Left ventricle myocardium inferior (tissue), 1 donor: ENCODE measurements at regions not wholly inside any gene's neighbourhood (a gene's known extent, or its start where the extent isn't known, plus 50 kb on each side); places are given as distances from the start of the nearest gene placed in this dataset.
"Not testable (repeated sequence)": the region's sequence is repeated elsewhere in the genome, so short reads cannot be mapped to it uniquely, and the experiment has no call there.

Experiments
- DNase-seq: peaks from one replicate; pipeline ENCODE4 v3.0.0-alpha.2; 2020
- H3K27ac ChIP-seq: fragments of 200-600 bp; replicated peaks from 2 replicates; pipeline ENCODE4 v1.8.0; 2021
- H3K27me3 ChIP-seq: fragments of 200-600 bp; 2 replicates; pipeline ENCODE4 v1.8.0; 2021; ENCODE audit warnings: low read depth
- H3K36me3 ChIP-seq: fragments of 200-600 bp; 2 replicates; pipeline ENCODE4 v1.8.0; 2021
- H3K4me1 ChIP-seq: fragments of 200-600 bp; 2 replicates; pipeline ENCODE4 v1.8.0; 2021
- H3K4me3 ChIP-seq: fragments of 200-600 bp; 2 replicates; pipeline ENCODE4 v1.8.0; 2021; ENCODE audit warnings: mild to moderate bottlenecking, moderate library complexity
- H3K9me3 ChIP-seq: fragments of 200-600 bp; replicated peaks from 2 replicates; pipeline ENCODE4 v1.8.0; 2021
- CTCF ChIP-seq: fragments of 200-600 bp; IDR thresholded peaks from 2 replicates; pipeline ENCODE4 v1.8.0; 2021; ENCODE audit warnings: antibody characterized with exemption, mild to moderate bottlenecking, borderline replicate concordance
- intact Hi-C: fragments of 100-400 bp; cut with micrococcal nuclease; formaldehyde crosslinking; loops from one replicate; pipeline ENCODE4 v1.11.0; 2022
- donor health status: DM: no; HTN: yes; CAD: no; lungs with severe emphysema.

GRCh38 chr7:149561072-149561471 is 63.5 kb upstream of the ZNF746 start:
- no peak for TF ChIP-seq CTCF
- peaks cover 8% of the 10 kb centered on the region for H3K9me3 ChIP-seq
- H3K36me3 ChIP-seq = peaks cover 20% of the 10 kb centered on the region
- intact Hi-C loops = no loop called here
- no peak overlapping the region for H3K27ac ChIP-seq
- H3K27me3 ChIP-seq = no peaks in the 10 kb centered on the region
- DNase-seq = no peak
- H3K4me1 ChIP-seq = peaks cover 44% of the 10 kb centered on the region
- no peak overlapping the region for H3K4me3 ChIP-seq

GRCh38 chr7:149559711-149560110 is 62.1 kb upstream of the ZNF746 start:
- no peak for DNase-seq
- Histone ChIP-seq H3K4me3 (no peak overlapping the region), H3K36me3 (peaks cover 23% of the 10 kb centered on the region), H3K4me1 (peaks cover 31% of the 10 kb centered on the region), H3K27me3 (no peaks in the 10 kb centered on the region), H3K9me3 (peaks cover 8% of the 10 kb centered on the region), H3K27ac (no peak overlapping the region)
- intact Hi-C loops = no loop called here
- TF ChIP-seq CTCF = no peak

GRCh38 chr7:149558149-149558861 is 60.7 kb upstream of the ZNF746 start:
- H3K36me3 ChIP-seq = peaks cover 23% of the 10 kb centered on the region
- intact Hi-C loops = no loop called here
- no peak for TF ChIP-seq CTCF
- H3K27ac ChIP-seq = no peak overlapping the region
- no peaks in the 10 kb centered on the region for H3K27me3 ChIP-seq
- H3K4me1 ChIP-seq = peaks cover 21% of the 10 kb centered on the region
- DNase-seq = no peak
- H3K4me3 ChIP-seq = no peak overlapping the region
- H3K9me3 ChIP-seq = no peaks in the 10 kb centered on the region

GRCh38 chr7:149556525-149556924 is 58.9 kb upstream of the ZNF746 start:
- H3K9me3 ChIP-seq, DNase-seq, H3K4me3 ChIP-seq, H3K27ac ChIP-seq, intact Hi-C loops, H3K27me3 ChIP-seq: not testable (repeated sequence)
- Histone ChIP-seq H3K36me3 (peaks cover 38% of the 10 kb centered on the region), H3K4me1 (peaks cover 12% of the 10 kb centered on the region)

- peaks cover 55% of the 10 kb centered on the region for H3K36me3 ChIP-seq
Observed at GRCh38 chr7:149554821-149555220, 57.2 kb upstream of the ZNF746 start.

GRCh38 chr7:149553991-149554390 is 56.4 kb upstream of the ZNF746 start:
- DNase-seq, H3K4me3 ChIP-seq, H3K4me1 ChIP-seq, H3K9me3 ChIP-seq, H3K27me3 ChIP-seq, intact Hi-C loops, H3K27ac ChIP-seq: not testable (repeated sequence)
- peaks cover 64% of the 10 kb centered on the region for H3K36me3 ChIP-seq

More at GRCh38 chr7:149554821-149555220, 57.2 kb upstream of the ZNF746 start:
- intact Hi-C loops, H3K27me3 ChIP-seq, DNase-seq, H3K9me3 ChIP-seq, H3K4me3 ChIP-seq, H3K4me1 ChIP-seq, H3K27ac ChIP-seq: not testable (repeated sequence)

GRCh38 chr7:149552799-149553198 is 55.2 kb upstream of the ZNF746 start:
- H3K36me3 ChIP-seq = peaks cover 68% of the 10 kb centered on the region
- no peaks in the 10 kb centered on the region for H3K27me3 ChIP-seq
- intact Hi-C loops = no loop called here
- DNase-seq = no peak
- H3K4me3 ChIP-seq = no peak overlapping the region
- H3K9me3 ChIP-seq = no peaks in the 10 kb centered on the region
- H3K27ac ChIP-seq = no peak overlapping the region
- no peaks in the 10 kb centered on the region for H3K4me1 ChIP-seq
- TF ChIP-seq CTCF = no peak
